PC-3 (cell line): ENCODE measurements at regions not wholly inside any gene's neighbourhood (a gene's known extent, or its start where the extent isn't known, plus 50 kb on each side); places are given as distances from the start of the nearest gene placed in this dataset.

Source experiments
- EZH2 ChIP-seq: fragments of 300-600 bp; sonication (generic); IDR thresholded peaks from one replicate; pipeline ENCODE4 v1.6.1; 2017; ENCODE audit warnings: antibody characterized with exemption, mild to moderate bottlenecking, low read length; ENCODE audit not compliant: unreplicated experiment
- EZH2phosphoT487 ChIP-seq: fragments of 300-600 bp; sonication (generic); IDR thresholded peaks from 2 replicates; pipeline ENCODE4 v1.6.1; 2018; ENCODE audit warnings: mild to moderate bottlenecking, antibody characterized with exemption, low read length, borderline replicate concordance
- TF ChIP-seq, protein P1 (sequence below): fragments of 300-600 bp; sonication (generic); conservative IDR thresholded peaks from 2 replicates; pipeline ENCODE4 v1.5.1; 2017; ENCODE audit warnings: antibody characterized with exemption, low read depth, mild to moderate bottlenecking, low read length

DNA sequence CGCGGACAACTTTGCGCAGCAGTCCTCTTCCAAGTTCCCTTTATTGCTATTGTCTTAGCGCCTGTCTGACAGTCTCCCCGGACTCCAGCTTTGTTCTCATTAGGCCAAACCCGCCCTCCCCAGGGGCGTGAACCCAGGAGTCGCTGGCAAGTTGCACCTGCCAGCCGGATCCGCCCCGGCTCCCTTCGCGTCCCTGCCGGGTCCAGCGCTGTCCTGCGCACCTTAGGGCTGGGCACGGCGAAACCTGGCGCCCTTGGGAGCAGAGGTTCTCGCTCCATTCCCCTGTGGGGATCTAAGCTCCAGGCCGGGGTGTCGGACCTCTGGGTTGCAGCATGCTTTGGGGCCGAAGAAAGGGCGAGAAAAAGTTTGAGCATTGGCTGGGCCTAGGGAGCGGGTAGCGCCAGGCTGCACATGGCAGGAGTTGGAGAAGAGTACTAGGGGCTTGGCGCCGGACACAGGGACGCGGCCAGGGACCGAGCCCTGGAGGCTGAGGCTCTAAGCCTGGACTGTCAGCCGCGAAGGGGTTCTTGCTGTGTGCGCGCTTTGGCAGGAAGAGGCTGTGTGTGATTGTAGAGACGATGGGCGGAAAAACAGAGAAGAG is 335.1 kb upstream of the THRB start:
- TF ChIP-seq, protein P1, sequence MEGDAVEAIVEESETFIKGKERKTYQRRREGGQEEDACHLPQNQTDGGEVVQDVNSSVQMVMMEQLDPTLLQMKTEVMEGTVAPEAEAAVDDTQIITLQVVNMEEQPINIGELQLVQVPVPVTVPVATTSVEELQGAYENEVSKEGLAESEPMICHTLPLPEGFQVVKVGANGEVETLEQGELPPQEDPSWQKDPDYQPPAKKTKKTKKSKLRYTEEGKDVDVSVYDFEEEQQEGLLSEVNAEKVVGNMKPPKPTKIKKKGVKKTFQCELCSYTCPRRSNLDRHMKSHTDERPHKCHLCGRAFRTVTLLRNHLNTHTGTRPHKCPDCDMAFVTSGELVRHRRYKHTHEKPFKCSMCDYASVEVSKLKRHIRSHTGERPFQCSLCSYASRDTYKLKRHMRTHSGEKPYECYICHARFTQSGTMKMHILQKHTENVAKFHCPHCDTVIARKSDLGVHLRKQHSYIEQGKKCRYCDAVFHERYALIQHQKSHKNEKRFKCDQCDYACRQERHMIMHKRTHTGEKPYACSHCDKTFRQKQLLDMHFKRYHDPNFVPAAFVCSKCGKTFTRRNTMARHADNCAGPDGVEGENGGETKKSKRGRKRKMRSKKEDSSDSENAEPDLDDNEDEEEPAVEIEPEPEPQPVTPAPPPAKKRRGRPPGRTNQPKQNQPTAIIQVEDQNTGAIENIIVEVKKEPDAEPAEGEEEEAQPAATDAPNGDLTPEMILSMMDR: no peak
- TF ChIP-seq EZH2 (no peak), EZH2phosphoT487 (peak; percentile 31; the same call in 1 of the 2 replicates)
